CD8-positive, alpha-beta memory T cell (primary cell): ENCODE measurements at regions not wholly inside any gene's neighbourhood (a gene's known extent, or its start where the extent isn't known, plus 50 kb on each side); places are given as distances from the start of the nearest gene placed in this dataset.
"Not testable (repeated sequence)": the region's sequence is repeated elsewhere in the genome, so short reads cannot be mapped to it uniquely, and the experiment has no call there.

Source experiments
- CTCF ChIA-PET: fragments of 350-600 bp; sonication (Branson Sonifier 250); formaldehyde crosslinking; loops from one replicate; lab custom pipeline; 2021; ENCODE audit warnings: antibody characterized with exemption; lab: Charles Lee
- POLR2A ChIA-PET: fragments of 350-600 bp; sonication (Branson Sonifier 250); formaldehyde crosslinking; loops from one replicate; lab custom pipeline; 2021; ENCODE audit warnings: antibody characterized with exemption; lab: Charles Lee
- DNase-seq, 5 donors: peaks; one replicate each; pipeline versions ENCODE4 v3.0.0 to v3.0.0-alpha.2; 2020 to 2022; ENCODE audit warnings: mixed read lengths in 1 of 5
- H3K27ac ChIP-seq: one replicate; pipeline ENCODE4 v1.7.0; 2013; ENCODE audit warnings: low read depth, mild to moderate bottlenecking, low read length, moderate library complexity
- H3K27me3 ChIP-seq: 2 replicates; pipeline ENCODE4 v1.7.0; 2013; ENCODE audit warnings: low read length, mild to moderate bottlenecking; ENCODE audit not compliant: insufficient read depth, poor library complexity, severe bottlenecking
- H3K36me3 ChIP-seq: 2 replicates; pipeline ENCODE4 v1.7.0; 2013; ENCODE audit warnings: mild to moderate bottlenecking, low read length, moderate library complexity; ENCODE audit not compliant: insufficient read depth
- H3K4me1 ChIP-seq: 2 replicates; pipeline ENCODE4 v1.7.0; 2013; ENCODE audit warnings: mild to moderate bottlenecking, low read length, moderate library complexity; ENCODE audit not compliant: insufficient read depth
- H3K4me3 ChIP-seq: 2 replicates; pipeline ENCODE4 v1.7.0; 2013; ENCODE audit warnings: mild to moderate bottlenecking, low read length
- H3K9me3 ChIP-seq: 2 replicates; pipeline ENCODE4 v1.7.0; 2013; ENCODE audit warnings: mild to moderate bottlenecking, low read length
- H3K27ac Mint-ChIP-seq, 8 donors: one replicate each; pipeline ENCODE4 v1.8.0; 2020 to 2021; ENCODE audit warnings: mixed read lengths in 8 of 8, mild to moderate bottlenecking in 6 of 8, inconsistent platforms in 3 of 8, moderate library complexity in 3 of 8
- H3K27me3 Mint-ChIP-seq, 2 donors: one replicate each; pipeline ENCODE4 v1.8.0; 2020 to 2021; ENCODE audit warnings: mixed read lengths in 2 of 2, mild to moderate bottlenecking in 1 of 2, moderate library complexity in 1 of 2
- H3K36me3 Mint-ChIP-seq, 3 donors: one replicate each; pipeline ENCODE4 v1.8.0; 2020 to 2021; ENCODE audit warnings: mixed read lengths in 3 of 3, inconsistent platforms in 1 of 3, mild to moderate bottlenecking in 1 of 3
- H3K4me1 Mint-ChIP-seq, 3 donors: one replicate each; pipeline ENCODE4 v1.8.0; 2020 to 2021; ENCODE audit warnings: mixed read lengths in 3 of 3, inconsistent platforms in 1 of 3, mild to moderate bottlenecking in 1 of 3
- H3K4me3 Mint-ChIP-seq, 7 donors: one replicate each; pipeline ENCODE4 v1.8.0; 2020 to 2021; ENCODE audit warnings: mixed read lengths in 7 of 7, mild to moderate bottlenecking in 6 of 7, moderate library complexity in 4 of 7, inconsistent platforms in 2 of 7
- H3K9me3 Mint-ChIP-seq, 5 donors: one replicate each; pipeline ENCODE4 v1.8.0; 2020 to 2022; ENCODE audit warnings: mixed read lengths in 5 of 5, mild to moderate bottlenecking in 3 of 5, moderate library complexity in 2 of 5, inconsistent platforms in 1 of 5

- Mint-ChIP-seq H3K27me3 (no peaks in the 10 kb centered on the region), H3K36me3 (no peaks in the 10 kb centered on the region), H3K9me3 (peaks cover 2 to 30% (median 7%) of the 10 kb centered on the region in 5 donors), H3K27ac (no peak overlapping the region), H3K4me1 (no peaks in the 10 kb centered on the region), H3K4me3 (no peak overlapping the region)
- no peaks in the 10 kb centered on the region for H3K4me1 ChIP-seq
- H3K27ac ChIP-seq = no peak overlapping the region
- no peak for DNase-seq
- no peaks in the 10 kb centered on the region for H3K27me3 ChIP-seq
- POLR2A ChIA-PET = no interaction called here
- no peaks in the 10 kb centered on the region for H3K9me3 ChIP-seq
- H3K36me3 ChIP-seq = no peaks in the 10 kb centered on the region
- H3K4me3 ChIP-seq = no peak overlapping the region
- CTCF ChIA-PET = no interaction called here
Observed at GRCh38 chr2:184174493-184175104, 423.7 kb upstream of the ZNF804A start.

- no peaks in the 10 kb centered on the region for H3K4me1 ChIP-seq
- ChIA-PET POLR2A (no interaction called here), CTCF (no interaction called here)
- H3K27ac Mint-ChIP-seq = no peak overlapping the region
- no peak for DNase-seq
- H3K27ac ChIP-seq = no peak overlapping the region
- H3K36me3 ChIP-seq = no peaks in the 10 kb centered on the region
- peaks cover 0 to 32% (median 3%) of the 10 kb centered on the region in 5 donors for H3K9me3 Mint-ChIP-seq
- H3K4me1 Mint-ChIP-seq = no peaks in the 10 kb centered on the region
- H3K9me3 ChIP-seq = no peaks in the 10 kb centered on the region
- H3K36me3 Mint-ChIP-seq = no peaks in the 10 kb centered on the region
- no peaks in the 10 kb centered on the region for H3K27me3 Mint-ChIP-seq
- H3K27me3 ChIP-seq = no peaks in the 10 kb centered on the region
- no peak overlapping the region for H3K4me3 Mint-ChIP-seq
- H3K4me3 ChIP-seq = no peak overlapping the region
Observed at GRCh38 chr2:184178229-184178628, 420.1 kb upstream of the ZNF804A start.

- no peak overlapping the region for H3K4me3 Mint-ChIP-seq
- Histone ChIP-seq H3K27ac (no peak overlapping the region), H3K4me3 (no peak overlapping the region), H3K4me1 (no peaks in the 10 kb centered on the region), H3K9me3 (no peaks in the 10 kb centered on the region), H3K27me3 (no peaks in the 10 kb centered on the region), H3K36me3 (no peaks in the 10 kb centered on the region)
- no peaks in the 10 kb centered on the region for H3K4me1 Mint-ChIP-seq
- peaks cover 3 to 20% (median 6%) of the 10 kb centered on the region in 5 donors for H3K9me3 Mint-ChIP-seq
- no peak overlapping the region for H3K27ac Mint-ChIP-seq
- CTCF ChIA-PET = no interaction called here
- no peaks in the 10 kb centered on the region for H3K36me3 Mint-ChIP-seq
- H3K27me3 Mint-ChIP-seq = peaks cover 0 to 2% of the 10 kb centered on the region in 2 donors
- DNase-seq = no peak
- POLR2A ChIA-PET = no interaction called here
Observed at GRCh38 chr2:184186436-184186835, 411.9 kb upstream of the ZNF804A start.

- no peak overlapping the region for H3K27ac Mint-ChIP-seq
- Histone ChIP-seq H3K4me1 (no peaks in the 10 kb centered on the region), H3K36me3 (no peaks in the 10 kb centered on the region), H3K27ac (no peak overlapping the region), H3K27me3 (no peaks in the 10 kb centered on the region), H3K4me3 (no peak overlapping the region), H3K9me3 (no peaks in the 10 kb centered on the region)
- ChIA-PET POLR2A (no interaction called here), CTCF (no interaction called here)
- H3K27me3 Mint-ChIP-seq = peaks cover 0 to 2% of the 10 kb centered on the region in 2 donors
- H3K9me3 Mint-ChIP-seq = peaks cover 3 to 14% (median 5%) of the 10 kb centered on the region in 5 donors
- no peaks in the 10 kb centered on the region for H3K36me3 Mint-ChIP-seq
- H3K4me3 Mint-ChIP-seq = no peak overlapping the region
- H3K4me1 Mint-ChIP-seq = no peaks in the 10 kb centered on the region
- DNase-seq = no peak
Observed at GRCh38 chr2:184187421-184187971, 410.8 kb upstream of the ZNF804A start.

GRCh38 chr2:184190725-184191124 lies 407.6 kb upstream of the ZNF804A start:
- Histone ChIP-seq H3K9me3 (no peaks in the 10 kb centered on the region), H3K27ac (no peak overlapping the region), H3K4me3 (no peak overlapping the region), H3K27me3 (no peaks in the 10 kb centered on the region), H3K36me3 (no peaks in the 10 kb centered on the region), H3K4me1 (no peaks in the 10 kb centered on the region)
- H3K9me3 Mint-ChIP-seq = peaks cover 3 to 8% (median 6%) of the 10 kb centered on the region in 5 donors
- no peaks in the 10 kb centered on the region for H3K4me1 Mint-ChIP-seq
- CTCF ChIA-PET = no interaction called here
- POLR2A ChIA-PET = no interaction called here
- no peaks in the 10 kb centered on the region for H3K36me3 Mint-ChIP-seq
- H3K27ac Mint-ChIP-seq = no peak overlapping the region
- no peak overlapping the region for H3K4me3 Mint-ChIP-seq
- no peaks in the 10 kb centered on the region for H3K27me3 Mint-ChIP-seq
- DNase-seq = no peak

- Histone ChIP-seq H3K4me3 (no peak overlapping the region), H3K27ac (no peak overlapping the region), H3K9me3 (no peaks in the 10 kb centered on the region), H3K36me3 (no peaks in the 10 kb centered on the region), H3K27me3 (no peaks in the 10 kb centered on the region), H3K4me1 (no peaks in the 10 kb centered on the region)
- no peak for DNase-seq
- H3K4me3 Mint-ChIP-seq = no peak overlapping the region
- no peaks in the 10 kb centered on the region for H3K27me3 Mint-ChIP-seq
- no peaks in the 10 kb centered on the region for H3K36me3 Mint-ChIP-seq
- ChIA-PET CTCF (no interaction called here), POLR2A (no interaction called here)
- H3K9me3 Mint-ChIP-seq = peaks cover 2 to 3% (median 3%) of the 10 kb centered on the region in 5 donors
- H3K27ac Mint-ChIP-seq = no peak overlapping the region
- H3K4me1 Mint-ChIP-seq = no peaks in the 10 kb centered on the region
Observed at GRCh38 chr2:184192649-184193048, 405.7 kb upstream of the ZNF804A start.

GRCh38 chr2:184197413-184197812 lies 400.9 kb upstream of the ZNF804A start:
- no peak for DNase-seq
- ChIA-PET POLR2A (no interaction called here), CTCF (no interaction called here)
- no peaks in the 10 kb centered on the region for H3K9me3 ChIP-seq
- Mint-ChIP-seq H3K27ac (no peak overlapping the region), H3K4me1 (no peaks in the 10 kb centered on the region), H3K36me3 (no peaks in the 10 kb centered on the region), H3K27me3 (no peaks in the 10 kb centered on the region), H3K9me3 (peaks cover 0 to 5% (median under 1%) of the 10 kb centered on the region in 5 donors), H3K4me3 (no peak overlapping the region)
- H3K27me3 ChIP-seq = no peaks in the 10 kb centered on the region
- no peaks in the 10 kb centered on the region for H3K36me3 ChIP-seq
- H3K27ac ChIP-seq = no peak overlapping the region
- no peak overlapping the region for H3K4me3 ChIP-seq
- no peaks in the 10 kb centered on the region for H3K4me1 ChIP-seq

- H3K4me1 ChIP-seq, POLR2A ChIA-PET, H3K4me3 ChIP-seq, DNase-seq, H3K9me3 ChIP-seq, H3K36me3 Mint-ChIP-seq, H3K27me3 Mint-ChIP-seq, CTCF ChIA-PET, H3K27me3 ChIP-seq, H3K4me3 Mint-ChIP-seq, H3K27ac ChIP-seq, H3K9me3 Mint-ChIP-seq, H3K4me1 Mint-ChIP-seq, H3K27ac Mint-ChIP-seq, H3K36me3 ChIP-seq: not testable (repeated sequence)
Observed at GRCh38 chr2:184198791-184199190, 399.5 kb upstream of the ZNF804A start.
